Esophagus muscularis mucosa (tissue), 4 donors: ENCODE measurements at regions not wholly inside any gene's neighbourhood (a gene's known extent, or its start where the extent isn't known, plus 50 kb on each side); places are given as distances from the start of the nearest gene placed in this dataset.

Source experiments
- DNase-seq: peaks from one replicate; pipeline ENCODE4 v3.0.0-alpha.2; 2017; ENCODE audit errors: extremely low spot score
- H3K27ac ChIP-seq, 4 donors: fragments of 200-600 bp; sonication (generic); replicated peaks in 1 of 4; 1 replicate in 3 of 4; 2 replicates in 1 of 4; pipeline ENCODE4 v1.5.1; 2016 to 2019; ENCODE audit warnings: mild to moderate bottlenecking in 1 of 4
- H3K27me3 ChIP-seq, 4 donors: fragments of 200-600 bp; sonication (generic); one replicate each; pipeline versions ENCODE4 v1.5.1 to v1.6.0; 2016 to 2019
- H3K36me3 ChIP-seq, 4 donors: fragments of 200-600 bp; sonication (generic); one replicate each; pipeline ENCODE4 v1.5.1; 2016 to 2019
- H3K4me1 ChIP-seq, 4 donors: fragments of 200-600 bp; sonication (generic); one replicate each; pipeline ENCODE4 v1.5.1; 2016 to 2019
- H3K4me3 ChIP-seq, 4 donors: fragments of 200-600 bp; sonication (generic); 1 replicate in 2 of 4; 2 replicates in 2 of 4; pipeline ENCODE4 v1.5.1; 2016 to 2019; ENCODE audit warnings: mild to moderate bottlenecking in 4 of 4, moderate library complexity in 1 of 4
- H3K9me3 ChIP-seq, 4 donors: fragments of 200-600 bp; sonication (generic); 1 replicate in 3 of 4; 2 replicates in 1 of 4; pipeline ENCODE4 v1.5.1; 2016 to 2019
- EP300 ChIP-seq: sonication (generic); formaldehyde crosslinking; IDR thresholded peaks from one replicate; pipeline ENCODE4 v1.6.1; 2017; ENCODE audit warnings: antibody characterized with exemption
- POLR2A ChIP-seq: fragments of 450-650 bp; IDR thresholded peaks from one replicate; pipeline ENCODE4 v1.6.1; 2017; ENCODE audit warnings: antibody characterized with exemption, moderate library complexity, mild to moderate bottlenecking, low read depth
- POLR2AphosphoS5 ChIP-seq, 2 donors: sonication (generic); formaldehyde crosslinking; IDR thresholded peaks; one replicate each; pipeline ENCODE4 v1.6.1; 2017; ENCODE audit warnings: antibody characterized with exemption in 2 of 2
- WGBS: methylation state at CpG from one replicate; pipeline ENCODE4 v1.1.5; 2018; 5-methylcytosine and 5-hydroxymethylcytosine counted together
- intact Hi-C: fragments of 100-400 bp; cut with DNase I; formaldehyde crosslinking; loops from one replicate; pipeline ENCODE4 v1.15.1; 2023
- small RNA-seq, 3 donors: library from RNA; depleted of rRNA; stranded (forward); fragments of <200 nt; gene quantifications; one replicate each; pipeline ENCODE3, GENCODE V24; 2016
- TF ChIP-seq, protein P1 (sequence below), 3 experiments: fragments of 200-600 bp in 2 of 3; fragments of 450-650 bp in 1 of 3; sonication (generic) in 2 of 3; IDR thresholded peaks; one replicate each; pipeline ENCODE4 v1.5.1; 2017 to 2019; ENCODE audit warnings: antibody characterized with exemption in 3 of 3, mild to moderate bottlenecking in 2 of 3, moderate library complexity in 1 of 3

DNA sequence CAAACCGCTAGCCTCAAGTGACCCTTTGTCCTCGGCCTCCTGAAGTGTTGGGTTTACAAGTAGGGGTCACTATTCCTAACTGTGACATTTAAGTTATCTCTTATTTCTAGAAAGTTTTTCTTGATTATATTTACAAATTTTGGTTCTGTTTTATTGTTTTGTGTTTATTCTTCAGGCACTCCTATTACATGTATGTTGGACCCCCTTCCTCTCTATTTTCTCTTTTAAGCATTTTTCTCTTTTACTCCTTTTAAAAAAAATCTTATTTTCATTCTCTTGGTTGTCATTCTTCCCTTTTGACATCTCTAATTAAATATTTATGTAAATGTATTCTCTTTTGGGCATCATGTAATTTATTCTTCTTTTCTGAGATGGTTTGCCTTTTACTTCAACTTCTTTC lies 50.4 kb upstream of the MAP3K7 start:
- intact Hi-C loops: loop anchor here (10.0 kb wide), 1 partner anchor 257 kb away; no protein-coding TSS in a partner anchor
- TF ChIP-seq, protein P1, sequence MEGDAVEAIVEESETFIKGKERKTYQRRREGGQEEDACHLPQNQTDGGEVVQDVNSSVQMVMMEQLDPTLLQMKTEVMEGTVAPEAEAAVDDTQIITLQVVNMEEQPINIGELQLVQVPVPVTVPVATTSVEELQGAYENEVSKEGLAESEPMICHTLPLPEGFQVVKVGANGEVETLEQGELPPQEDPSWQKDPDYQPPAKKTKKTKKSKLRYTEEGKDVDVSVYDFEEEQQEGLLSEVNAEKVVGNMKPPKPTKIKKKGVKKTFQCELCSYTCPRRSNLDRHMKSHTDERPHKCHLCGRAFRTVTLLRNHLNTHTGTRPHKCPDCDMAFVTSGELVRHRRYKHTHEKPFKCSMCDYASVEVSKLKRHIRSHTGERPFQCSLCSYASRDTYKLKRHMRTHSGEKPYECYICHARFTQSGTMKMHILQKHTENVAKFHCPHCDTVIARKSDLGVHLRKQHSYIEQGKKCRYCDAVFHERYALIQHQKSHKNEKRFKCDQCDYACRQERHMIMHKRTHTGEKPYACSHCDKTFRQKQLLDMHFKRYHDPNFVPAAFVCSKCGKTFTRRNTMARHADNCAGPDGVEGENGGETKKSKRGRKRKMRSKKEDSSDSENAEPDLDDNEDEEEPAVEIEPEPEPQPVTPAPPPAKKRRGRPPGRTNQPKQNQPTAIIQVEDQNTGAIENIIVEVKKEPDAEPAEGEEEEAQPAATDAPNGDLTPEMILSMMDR (IDR thresholded peaks at IDR 0.05): no peak
- no peak for TF ChIP-seq EP300
- TF ChIP-seq POLR2AphosphoS5 (IDR thresholded peaks at IDR 0.05): no peak
- no peak for TF ChIP-seq POLR2A
- Histone ChIP-seq H3K9me3 (peaks cover 0 to 15% (median 14%) of the 10 kb centered on the region in 4 donors), H3K27ac (no peak overlapping the region), H3K4me1 (no peaks in the 10 kb centered on the region), H3K27me3 (no peaks in the 10 kb centered on the region), H3K4me3 (no peak overlapping the region), H3K36me3 (no peaks in the 10 kb centered on the region)
- 95% methylated on average over 2 of the region's 2 CpGs for WGBS
- no peak for DNase-seq

Small RNA genes lying in the stretch of these regions (small RNA-seq; reads per million reads assigned to genes)
- 0 reads per million in 3 donors for gene MIR4643
- gene MTATP6P25: 0 reads per million in 3 donors
- gene MTCO1P56: 0 reads per million in 3 donors
- 0 reads per million in 3 donors for gene MTND4LP19
- 0 reads per million in 3 donors for gene RF00012
- gene RN7SL415P: 0 reads per million in 3 donors
